ENCODE measurements at regions not wholly inside any gene's neighbourhood (a gene's known extent, or its start where the extent isn't known, plus 50 kb on each side); places are given as distances from the start of the nearest gene placed in this dataset.

DNA sequence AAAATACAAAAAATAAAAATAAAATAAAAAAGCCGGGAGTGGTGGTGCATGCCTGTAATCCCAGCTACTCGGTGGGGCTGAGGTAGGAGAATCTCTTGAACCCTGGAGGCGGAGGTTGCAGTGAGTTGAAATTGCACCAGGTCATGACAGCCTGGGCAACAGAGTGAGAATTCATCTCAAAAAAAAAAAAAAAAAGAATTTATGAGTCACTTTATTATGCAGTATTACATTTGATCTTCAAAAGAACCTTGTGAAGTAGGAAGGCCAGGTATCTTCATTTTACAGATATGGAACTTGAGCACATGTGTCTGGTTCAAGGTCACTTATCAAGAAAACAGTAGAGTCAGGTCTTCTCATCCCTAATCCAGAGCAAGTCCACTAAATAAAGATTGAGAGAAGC is 459.4 kb upstream of the HNRNPA3 start:
- DNase-seq, result no peak

DNA sequence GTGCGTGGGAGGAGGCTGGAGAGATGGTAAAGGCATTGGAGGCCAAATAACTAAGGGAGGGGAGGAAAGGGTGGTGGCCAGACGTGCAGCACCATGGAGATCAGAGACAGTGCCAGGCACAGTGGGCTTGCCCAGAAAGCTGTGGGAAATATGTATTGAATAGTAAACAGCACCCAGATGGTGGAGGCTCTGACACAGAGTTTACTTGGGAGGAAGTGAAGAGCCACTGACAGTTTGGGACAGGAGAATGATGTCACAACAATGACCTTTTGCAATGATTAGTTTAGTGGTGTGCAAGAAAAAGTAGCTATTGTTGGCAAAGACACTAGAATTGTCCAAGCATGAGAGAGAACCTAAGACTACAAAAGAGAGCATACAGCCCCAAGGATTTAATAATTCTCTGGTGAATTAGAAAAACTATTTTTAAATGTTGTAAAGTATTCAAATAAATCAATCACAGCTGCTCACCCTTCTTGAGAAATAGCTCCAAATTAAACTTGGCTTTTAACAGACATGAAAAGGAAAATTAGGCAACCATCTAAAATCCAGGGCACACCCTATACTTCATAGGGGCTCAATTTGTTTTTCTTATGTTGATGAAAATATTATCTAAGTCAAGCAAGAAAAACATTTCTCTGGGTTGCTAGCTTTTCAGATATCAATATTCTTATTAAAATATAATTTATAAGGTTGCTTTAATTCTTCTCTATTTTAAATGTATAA is 458.7 kb upstream of the HNRNPA3 start:
- peak in 1 of 56 donors; percentile 1 for DNase-seq

DNA sequence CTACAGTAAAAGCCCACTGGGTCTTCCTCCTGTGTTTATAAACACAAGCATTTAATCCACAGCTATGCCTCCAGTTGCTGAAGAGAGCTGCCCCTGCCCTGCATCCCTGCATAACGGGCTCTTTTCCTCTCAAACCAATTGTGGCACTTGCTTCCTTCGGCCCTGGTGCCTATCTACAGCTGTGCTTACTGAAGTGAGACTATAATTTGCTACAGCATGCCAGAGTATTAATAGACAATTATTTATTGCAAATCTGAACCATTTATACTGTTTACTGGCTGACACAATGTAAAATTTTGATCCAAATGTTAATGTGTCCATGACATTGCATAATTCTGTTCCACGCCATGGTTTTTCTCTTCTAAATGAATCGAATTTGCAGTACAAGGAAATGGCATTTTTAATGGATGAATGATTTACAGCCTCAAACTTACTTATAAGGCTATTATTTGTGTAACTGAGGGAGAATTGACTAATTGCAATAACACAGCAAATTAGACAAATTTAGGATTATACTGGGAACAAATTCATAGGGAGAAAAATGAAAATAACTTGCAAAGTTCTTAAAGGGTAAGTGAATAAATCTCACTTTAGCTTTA is 457.0 kb upstream of the HNRNPA3 start:
- no peak for DNase-seq

DNA sequence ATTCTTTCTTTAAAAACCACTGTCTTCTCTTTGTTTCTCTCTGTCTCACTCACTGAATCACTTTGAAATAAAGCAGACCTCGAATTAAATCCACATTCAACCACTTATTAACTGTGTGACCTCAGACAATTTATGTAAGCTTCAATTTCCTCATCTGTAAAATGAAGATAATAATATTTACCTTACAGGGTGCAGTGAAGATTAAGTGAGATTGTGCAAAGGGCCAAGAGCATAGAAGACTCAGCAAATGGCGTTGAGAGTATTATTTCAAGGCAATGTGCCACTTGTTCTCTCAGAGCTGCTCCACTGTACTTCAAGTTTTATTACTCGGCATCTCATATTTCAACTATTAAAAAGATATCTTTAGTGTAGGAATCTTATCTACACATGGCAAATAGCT is 454.2 kb upstream of the HNRNPA3 start:
- DNase-seq, result no peak

DNA sequence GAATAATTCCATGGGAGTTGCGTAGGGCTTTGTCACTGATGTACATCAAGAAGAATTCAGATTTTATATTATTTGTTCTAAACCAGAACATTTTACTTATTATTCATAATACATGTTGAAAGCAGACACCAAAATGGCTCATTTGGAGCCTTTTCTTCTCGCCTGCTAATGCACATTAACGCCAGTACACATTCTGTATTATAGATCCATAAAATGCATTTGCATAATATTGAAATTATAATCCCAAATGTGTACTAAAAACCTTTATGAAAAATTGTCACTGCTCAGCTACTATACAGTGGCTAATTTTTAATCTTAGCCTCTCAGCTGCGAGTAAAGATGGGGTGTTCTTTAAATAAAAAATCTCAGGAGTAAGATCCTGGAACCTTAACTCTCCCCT is 452.2 kb upstream of the HNRNPA3 start:
- no peak for DNase-seq

DNA sequence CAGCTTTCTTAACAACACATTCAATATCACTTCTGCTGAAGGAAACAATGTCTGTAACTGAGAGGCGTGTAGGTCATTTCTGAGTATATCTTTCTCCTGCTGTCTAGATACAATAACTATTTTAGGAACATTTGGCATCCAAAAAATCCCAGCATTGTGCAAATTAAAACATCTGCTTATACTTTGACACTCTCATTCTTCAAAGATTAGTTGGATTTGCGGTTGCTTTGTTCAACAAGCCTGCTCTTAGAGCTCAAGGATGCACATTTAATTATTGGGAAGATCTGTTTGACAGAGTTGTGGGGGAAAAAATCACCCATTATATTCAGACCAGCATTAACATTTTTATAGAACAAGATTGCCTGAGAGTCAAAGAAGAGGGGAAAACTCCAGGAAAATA is 449.5 kb upstream of the HNRNPA3 start:
- no peak for DNase-seq

DNA sequence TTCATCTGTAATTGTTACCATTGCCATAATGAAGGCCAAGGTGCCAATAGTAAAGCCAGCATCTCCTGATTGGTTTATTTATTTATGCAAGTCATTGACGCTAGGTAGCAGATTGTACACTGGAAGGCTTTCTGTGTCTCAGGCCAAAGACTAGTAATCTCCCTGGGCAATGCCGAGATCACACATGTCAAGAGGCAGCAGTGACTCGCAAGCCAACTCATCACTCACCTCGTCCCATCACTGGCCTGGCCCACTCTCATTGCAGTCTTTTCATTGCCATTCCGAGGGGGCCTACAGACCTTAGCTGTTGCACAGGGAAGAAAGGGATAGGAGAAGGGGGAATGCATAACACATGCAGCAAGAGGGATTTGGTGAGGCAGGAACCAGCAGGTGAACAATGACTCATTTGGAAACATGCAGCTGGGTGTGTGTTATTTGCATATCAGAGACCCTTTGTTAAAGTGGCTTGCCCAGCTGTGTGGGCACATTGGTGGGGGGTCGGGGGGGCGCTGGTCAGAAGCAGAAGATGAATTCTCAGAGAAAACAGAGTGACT is 448.7 kb upstream of the HNRNPA3 start:
- no peak for DNase-seq

DNA sequence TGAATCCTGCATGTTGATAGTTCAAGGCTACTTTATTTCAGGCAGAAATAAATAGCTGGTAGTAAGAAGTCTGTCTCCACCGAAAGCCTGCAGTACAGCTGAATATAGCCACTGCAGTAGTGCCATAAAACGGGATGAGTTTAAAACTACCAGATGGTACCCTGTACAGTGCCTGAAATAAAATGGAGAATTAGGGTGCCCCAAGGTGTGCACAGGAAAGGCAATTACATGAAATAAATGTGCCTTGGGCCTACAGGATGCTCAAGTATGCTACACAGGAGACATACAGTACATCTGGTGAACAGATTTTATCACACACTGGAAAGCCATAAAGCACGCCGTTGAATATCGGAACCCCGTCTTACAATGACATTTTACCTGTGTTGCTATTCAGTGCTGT is 447.7 kb upstream of the HNRNPA3 start:
- no peak for DNase-seq

DNA sequence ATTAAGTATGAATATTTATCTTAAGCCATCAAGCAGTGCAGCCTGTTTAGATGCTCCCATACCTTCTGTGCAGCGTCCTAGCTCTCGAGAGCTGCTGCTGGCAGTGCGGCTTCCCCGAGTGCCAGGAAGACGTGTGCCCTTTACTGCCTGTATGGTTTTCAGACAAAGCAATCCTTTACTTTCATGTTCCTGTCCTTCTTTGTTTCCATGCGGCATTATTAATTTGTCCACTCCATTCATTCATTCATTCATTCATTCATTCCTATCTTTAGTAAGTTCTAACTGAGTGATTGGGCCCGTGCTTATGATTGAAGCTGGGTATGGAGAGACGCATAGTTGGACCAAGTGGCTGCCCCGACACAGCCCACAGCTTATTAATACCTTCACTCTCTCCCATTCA is 446.6 kb upstream of the HNRNPA3 start:
- DNase-seq, result no peak

DNA sequence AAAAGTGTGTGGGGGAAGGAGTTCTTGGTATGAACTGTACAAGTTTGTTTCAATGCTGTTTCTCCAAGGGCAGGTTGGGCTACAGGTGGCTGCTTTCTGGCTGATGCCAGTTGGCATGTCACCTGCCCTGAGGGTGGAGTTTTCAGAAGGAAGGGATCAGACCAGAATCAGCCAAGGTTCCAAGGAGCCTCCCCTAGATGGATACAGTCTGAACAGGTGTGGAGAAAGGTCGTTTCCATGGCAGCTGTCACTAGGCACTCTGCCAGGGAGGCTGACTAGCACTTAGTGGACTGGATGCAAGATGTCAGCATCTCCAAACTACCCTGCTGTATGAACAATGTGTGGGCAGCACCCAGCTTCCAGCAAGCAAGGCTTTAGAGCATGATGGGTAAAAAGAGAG is 444.4 kb upstream of the HNRNPA3 start:
- no peak for DNase-seq

DNA sequence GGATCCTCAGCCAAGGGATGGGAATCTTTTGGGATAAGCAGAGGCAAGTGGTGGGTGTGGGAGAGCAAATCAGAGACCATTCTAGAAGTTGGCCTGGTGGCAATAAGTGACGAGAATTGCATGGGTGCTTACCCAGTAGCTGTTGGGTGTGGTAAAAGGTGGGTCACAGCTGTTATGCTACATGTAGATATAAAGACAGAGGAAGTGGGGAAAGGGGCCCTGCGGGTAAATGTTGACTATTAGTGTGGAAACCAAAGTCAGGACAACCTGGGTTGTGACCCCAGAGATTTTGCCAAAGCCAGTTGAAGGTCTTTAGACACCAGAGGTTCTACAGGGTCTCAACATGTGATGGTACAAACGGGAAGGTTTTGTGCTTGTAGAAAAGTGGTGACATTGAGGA is 443.6 kb upstream of the HNRNPA3 start:
- DNase-seq, result no peak

DNA sequence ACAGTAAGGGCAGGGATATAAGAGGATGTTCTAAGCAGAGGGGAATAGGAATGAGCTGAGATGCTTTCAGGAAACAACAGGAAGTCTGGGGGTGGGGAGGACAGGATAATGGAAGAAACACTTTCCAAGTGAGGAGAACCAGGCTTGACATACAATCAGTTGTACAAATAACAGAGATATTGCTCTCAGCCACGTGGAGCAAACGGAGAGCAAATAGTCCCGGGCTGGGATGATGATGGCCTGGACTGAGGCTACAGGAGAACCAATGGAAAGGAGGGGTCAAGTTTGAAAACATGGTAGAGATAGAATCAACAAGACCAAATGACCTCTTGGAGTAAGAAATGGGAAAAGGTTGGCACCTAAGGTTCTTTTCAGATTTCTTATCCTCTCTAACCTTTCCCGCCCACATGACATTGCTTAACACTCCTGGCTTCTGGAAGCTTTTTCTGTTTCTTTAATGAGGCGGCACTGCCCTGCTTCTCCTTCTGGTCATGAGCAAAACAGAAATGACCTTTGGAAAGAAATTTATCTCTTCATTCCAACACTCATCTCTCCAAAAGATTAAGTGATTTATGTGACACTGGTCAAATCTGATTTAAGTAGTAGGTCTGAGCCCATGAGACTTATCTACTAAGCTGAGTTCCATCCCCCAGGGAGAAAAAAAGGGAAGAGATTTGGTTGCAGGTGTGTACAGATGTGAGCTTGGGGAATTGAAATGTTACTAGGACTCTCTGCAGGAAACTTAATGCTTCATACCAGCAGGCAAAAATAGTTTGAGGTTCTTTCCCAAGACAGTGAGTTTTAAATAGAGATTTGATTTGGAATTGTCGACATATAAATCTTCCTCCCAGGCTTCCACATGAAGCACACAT is 442.9 kb upstream of the HNRNPA3 start:
- no peak for DNase-seq

DNA sequence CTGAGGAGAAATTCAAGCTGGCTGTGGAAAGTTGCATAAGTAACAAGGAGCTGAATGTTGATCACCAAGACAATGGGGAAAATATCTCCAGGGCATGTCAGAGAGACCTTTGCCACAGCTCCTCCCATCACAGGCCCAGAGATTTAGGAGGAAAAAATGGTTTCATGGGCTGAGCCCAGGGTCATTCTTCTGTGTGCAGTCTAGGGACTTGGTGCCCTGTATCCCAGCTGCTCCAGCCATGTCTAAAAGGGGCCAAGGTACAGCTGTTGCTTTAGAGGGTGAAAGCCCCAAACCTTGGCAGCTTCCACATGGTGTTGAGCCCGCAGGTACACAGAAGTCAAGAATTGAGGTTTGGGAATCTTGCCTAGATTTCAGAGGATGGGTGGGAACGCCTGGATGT is 439.8 kb upstream of the HNRNPA3 start:
- no peak for DNase-seq

DNA sequence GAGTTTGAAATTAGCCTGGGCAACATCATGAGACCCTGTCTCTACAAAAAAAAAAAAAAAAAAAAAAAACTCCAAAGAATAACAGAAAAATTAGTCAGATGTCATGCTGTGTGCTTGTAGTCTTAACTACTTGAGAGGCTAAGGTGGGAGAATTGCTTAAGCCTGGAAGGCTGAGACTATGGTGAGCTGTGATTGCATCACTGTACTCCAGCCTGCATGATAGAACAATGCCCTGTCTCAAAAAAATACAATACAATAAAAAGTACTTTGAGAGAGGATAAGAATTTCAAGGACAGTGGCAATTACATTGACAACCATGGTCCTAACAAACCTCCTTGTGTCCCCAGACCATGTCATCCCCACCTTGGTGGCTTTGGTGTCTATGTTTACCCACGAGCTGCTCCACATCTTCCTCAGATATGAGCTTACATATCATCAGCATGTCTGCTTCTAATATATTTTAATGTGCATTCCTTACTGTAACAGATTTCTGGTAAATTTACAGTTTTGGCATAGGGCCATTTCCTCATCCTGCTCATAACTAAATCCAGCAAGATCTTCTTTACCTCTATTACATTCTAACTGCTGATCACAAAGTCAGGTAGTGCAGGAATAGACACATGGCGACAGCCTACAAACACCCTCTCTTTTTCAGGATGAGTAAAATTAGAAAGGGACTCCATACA is 437.7 kb upstream of the HNRNPA3 start:
- no peak for DNase-seq

DNA sequence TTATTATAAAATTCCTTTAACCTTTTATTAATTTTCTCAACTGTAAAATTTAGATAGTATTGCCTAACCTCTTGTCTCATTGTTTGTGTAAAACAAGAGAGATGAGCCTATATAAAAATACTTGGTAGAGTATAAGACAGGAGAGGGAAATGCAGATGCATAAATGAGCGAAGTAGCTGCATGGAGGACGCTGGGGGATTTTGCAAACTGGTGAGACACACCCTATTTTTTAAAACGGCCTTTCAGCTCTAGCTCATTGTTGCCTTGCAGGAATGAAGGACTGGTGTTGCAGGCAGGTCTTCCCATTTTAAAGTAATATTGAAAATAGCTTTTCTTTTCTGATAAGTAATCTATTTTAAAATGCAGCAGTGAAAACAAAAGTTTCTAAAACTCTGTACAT is 435.3 kb upstream of the HNRNPA3 start:
- no peak for DNase-seq

DNA sequence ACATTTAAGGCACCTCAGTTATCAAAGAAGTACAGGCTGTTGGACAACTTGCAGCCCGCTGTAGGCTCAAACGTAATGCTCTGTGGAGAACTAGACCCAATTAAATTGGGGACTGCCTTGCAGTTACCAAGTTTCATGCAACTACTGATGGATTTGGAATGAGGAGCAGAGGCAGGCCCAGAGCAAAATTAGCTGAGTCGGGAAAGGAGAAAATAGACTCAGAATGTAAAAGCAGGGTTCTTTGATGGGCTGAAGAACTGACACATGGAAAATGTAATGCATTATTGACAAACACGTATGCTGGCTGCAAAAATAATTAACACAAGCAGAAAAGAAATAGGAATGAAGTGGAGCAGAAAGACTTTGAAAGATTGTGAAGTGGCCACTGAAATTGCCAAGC is 432.7 kb upstream of the HNRNPA3 start:
- DNase-seq, result no peak

DNA sequence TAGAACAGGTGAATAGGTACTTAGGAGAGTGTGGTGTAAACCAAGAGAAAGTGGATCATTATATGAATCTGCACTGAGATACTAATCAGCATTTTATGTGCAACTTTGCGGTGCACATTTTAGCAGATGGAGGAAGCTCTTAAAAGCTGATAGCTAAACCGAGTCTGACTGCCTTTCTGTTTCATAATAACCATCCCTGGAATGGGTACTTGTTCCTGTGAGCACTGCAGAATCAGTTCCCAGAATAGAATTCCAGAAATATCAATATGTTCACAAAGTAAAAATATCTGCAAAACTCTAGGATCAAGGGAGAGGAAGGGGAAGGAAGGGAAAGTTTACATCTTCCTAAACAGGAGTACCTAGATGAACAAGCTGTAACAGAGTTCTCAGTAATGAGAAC is 432.2 kb upstream of the HNRNPA3 start:
- DNase-seq, result no peak

DNA sequence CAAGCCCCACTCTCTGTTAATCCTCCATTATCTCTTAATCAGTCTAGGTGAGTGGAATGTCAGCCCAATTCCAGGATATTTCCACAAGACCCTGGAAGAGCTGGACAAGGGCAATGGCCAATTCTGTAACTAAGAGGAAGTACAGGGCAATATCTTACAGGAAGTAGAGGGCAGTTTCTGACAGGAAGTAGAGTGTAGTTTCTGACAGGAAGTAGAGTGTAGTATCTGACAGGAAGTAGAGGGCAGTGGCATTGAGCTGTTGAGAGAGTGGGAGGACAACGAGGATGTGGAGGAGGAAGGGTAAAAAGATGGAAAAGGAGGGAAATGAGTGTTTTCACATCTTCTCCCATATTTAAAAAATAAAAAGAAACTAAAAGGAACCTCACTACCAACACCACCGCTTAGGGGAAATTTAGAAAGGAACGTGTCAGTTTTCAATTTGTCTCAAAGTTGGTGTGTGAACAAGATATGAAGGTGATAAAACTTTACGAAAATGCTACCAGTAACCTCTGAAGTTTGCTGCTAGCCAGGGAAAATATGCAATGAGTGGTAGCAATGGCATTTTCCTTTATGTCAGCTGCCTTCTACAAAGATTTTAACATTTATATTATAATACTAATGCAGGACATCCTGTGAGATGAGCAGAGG is 430.9 kb upstream of the HNRNPA3 start:
- DNase-seq, result no peak

DNA sequence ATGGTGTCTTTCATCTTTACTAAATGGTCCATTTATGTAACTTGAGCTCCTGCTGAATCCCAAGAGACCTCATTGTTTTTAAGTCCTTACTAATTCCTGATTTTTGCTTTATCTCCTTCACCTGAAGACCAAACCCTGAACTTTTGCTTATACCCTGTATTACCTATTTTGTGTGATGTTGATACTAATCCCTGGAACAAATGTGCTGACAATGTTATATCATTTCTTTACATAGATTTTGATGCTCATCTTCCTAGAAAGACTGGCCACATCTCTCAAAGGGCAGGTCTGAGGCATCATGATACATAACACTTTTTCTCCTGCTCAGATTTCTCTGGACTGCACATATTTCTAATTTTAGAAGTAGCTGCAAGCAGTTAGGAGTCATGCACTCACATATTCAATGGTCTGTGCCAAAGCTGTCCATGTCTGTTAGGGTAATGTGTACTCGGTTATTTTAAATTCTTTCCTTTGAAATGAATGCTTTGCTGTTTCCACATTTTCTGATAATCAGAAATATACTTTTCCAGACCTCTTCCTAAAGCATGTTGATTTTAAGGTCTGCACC is 427.9 kb upstream of the HNRNPA3 start:
- DNase-seq, result no peak

DNA sequence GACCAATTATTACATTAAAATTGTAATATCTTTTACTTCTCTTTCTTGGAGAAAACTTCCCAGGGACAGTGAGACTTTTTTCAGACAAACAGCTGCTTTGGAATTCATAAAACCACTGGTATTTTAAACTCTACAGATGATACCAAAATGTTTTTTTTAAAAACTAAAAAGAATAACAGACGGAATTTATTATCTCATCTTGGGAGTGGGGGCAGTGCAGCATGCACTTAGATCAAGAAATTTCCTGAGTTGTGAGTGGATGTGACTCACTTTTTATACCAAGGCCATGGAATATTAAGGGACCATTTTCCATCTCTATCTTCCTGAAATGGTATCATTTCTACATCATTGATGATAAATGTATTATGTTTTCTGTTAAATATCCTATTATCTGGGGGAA is 422.8 kb upstream of the HNRNPA3 start:
- DNase-seq, result no peak

DNA sequence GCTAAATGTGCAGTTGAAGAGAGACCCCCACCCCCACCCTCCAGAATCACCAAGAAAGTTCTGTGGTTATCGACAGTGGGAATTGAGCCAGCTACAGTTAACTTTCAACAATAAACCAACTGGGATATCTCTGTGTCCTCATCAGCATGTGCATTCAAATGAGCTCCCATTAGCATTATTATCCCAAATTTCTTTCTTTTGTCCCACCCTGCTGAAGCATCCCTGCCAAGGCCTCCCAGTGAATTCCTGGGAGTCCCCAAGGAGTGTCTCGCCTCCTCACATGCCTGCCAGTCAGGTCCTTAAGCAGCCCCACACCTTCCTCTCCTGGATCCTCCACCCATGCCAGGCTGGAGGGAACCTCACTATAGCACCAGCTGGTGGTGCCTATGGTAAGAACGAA is 422.1 kb upstream of the HNRNPA3 start:
- DNase-seq, result no peak
